A673 (cell line): ENCODE measurements at regions not wholly inside any gene's neighbourhood (a gene's known extent, or its start where the extent isn't known, plus 50 kb on each side); places are given as distances from the start of the nearest gene placed in this dataset.

Source experiments
- EZH2 ChIP-seq: fragments of 200-600 bp; sonication (generic); IDR thresholded peaks from 2 replicates; pipeline ENCODE4 v1.6.1; 2017; ENCODE audit warnings: borderline replicate concordance, low read depth, mild to moderate bottlenecking, mixed read lengths, antibody characterized with exemption, low read length; ENCODE audit not compliant: poor library complexity, severe bottlenecking
- TF ChIP-seq, protein P1 (sequence below): fragments of 300-800, 200-600 bp; sonication (generic); conservative IDR thresholded peaks from 2 replicates; pipeline ENCODE4 v1.5.1; 2017; ENCODE audit warnings: low read depth, mild to moderate bottlenecking, antibody characterized with exemption, low read length, moderate library complexity, mixed read lengths

DNA sequence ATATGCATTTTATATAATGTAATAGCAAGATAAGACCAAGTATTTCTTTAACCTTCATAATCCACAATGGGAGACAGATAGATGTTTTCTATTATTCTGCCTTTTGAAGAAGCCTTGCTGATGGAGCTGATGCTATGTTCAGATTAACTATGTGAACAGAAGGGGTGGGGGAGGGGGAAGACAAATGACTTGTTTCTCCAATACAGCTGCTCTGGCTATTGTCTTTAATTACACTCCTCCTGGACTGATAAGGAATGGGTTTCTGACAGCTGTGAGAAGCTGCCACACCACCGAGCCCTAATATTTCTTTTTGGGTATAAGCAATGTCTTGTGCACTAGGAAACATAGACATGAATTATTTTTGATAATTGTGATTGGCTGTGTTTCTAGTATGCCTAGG, 62.0 kb downstream of the CAVIN4 start:
- no peak for TF ChIP-seq EZH2
- TF ChIP-seq, protein P1, sequence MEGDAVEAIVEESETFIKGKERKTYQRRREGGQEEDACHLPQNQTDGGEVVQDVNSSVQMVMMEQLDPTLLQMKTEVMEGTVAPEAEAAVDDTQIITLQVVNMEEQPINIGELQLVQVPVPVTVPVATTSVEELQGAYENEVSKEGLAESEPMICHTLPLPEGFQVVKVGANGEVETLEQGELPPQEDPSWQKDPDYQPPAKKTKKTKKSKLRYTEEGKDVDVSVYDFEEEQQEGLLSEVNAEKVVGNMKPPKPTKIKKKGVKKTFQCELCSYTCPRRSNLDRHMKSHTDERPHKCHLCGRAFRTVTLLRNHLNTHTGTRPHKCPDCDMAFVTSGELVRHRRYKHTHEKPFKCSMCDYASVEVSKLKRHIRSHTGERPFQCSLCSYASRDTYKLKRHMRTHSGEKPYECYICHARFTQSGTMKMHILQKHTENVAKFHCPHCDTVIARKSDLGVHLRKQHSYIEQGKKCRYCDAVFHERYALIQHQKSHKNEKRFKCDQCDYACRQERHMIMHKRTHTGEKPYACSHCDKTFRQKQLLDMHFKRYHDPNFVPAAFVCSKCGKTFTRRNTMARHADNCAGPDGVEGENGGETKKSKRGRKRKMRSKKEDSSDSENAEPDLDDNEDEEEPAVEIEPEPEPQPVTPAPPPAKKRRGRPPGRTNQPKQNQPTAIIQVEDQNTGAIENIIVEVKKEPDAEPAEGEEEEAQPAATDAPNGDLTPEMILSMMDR, result no peak
